Spleen (tissue), 11 donors: ENCODE measurements at regions not wholly inside any gene's neighbourhood (a gene's known extent, or its start where the extent isn't known, plus 50 kb on each side); places are given as distances from the start of the nearest gene placed in this dataset.

Experiments used
- DNase-seq: peaks from one replicate; pipeline ENCODE4 v3.0.0-alpha.2; 2020
- H3K27ac ChIP-seq, 8 donors: fragments of 200-600 bp; sonication (generic) in 7 of 8; 1 replicate in 4 of 8; 2 replicates in 4 of 8; pipeline versions ENCODE4 v1.5.0 to v1.8.0; 2016 to 2021; ENCODE audit warnings: inconsistent platforms in 4 of 8, mild to moderate bottlenecking in 4 of 8, moderate library complexity in 1 of 8
- H3K27me3 ChIP-seq, 7 donors: fragments of 200-600 bp; sonication (generic) in 6 of 7; replicated peaks in 1 of 7; 1 replicate in 4 of 7; 2 replicates in 3 of 7; pipeline versions ENCODE4 v1.5.0 to v1.8.0; 2016 to 2021; ENCODE audit warnings: inconsistent platforms in 3 of 7, mild to moderate bottlenecking in 1 of 7
- H3K36me3 ChIP-seq, 6 donors: fragments of 200-600 bp; sonication (generic) in 5 of 6; 1 replicate in 4 of 6; 2 replicates in 2 of 6; pipeline versions ENCODE4 v1.5.0 to v1.8.0; 2016 to 2021; ENCODE audit warnings: inconsistent platforms in 2 of 6
- H3K4me1 ChIP-seq, 6 donors: fragments of 200-600 bp; sonication (generic) in 5 of 6; 1 replicate in 3 of 6; 2 replicates in 3 of 6; pipeline versions ENCODE4 v1.5.0 to v1.8.0; 2016 to 2021; ENCODE audit warnings: inconsistent platforms in 3 of 6
- H3K4me3 ChIP-seq, 8 donors: fragments of 200-600 bp; sonication (generic) in 7 of 8; 1 replicate in 4 of 8; 2 replicates in 4 of 8; pipeline versions ENCODE4 v1.5.0 to v1.8.0; 2016 to 2021; ENCODE audit warnings: inconsistent platforms in 4 of 8, mild to moderate bottlenecking in 4 of 8, moderate library complexity in 2 of 8
- H3K9me3 ChIP-seq, 8 donors: fragments of 200-600 bp; sonication (generic) in 7 of 8; 1 replicate in 4 of 8; 2 replicates in 4 of 8; pipeline versions ENCODE4 v1.5.0 to v1.8.0; 2016 to 2021; ENCODE audit warnings: inconsistent platforms in 4 of 8
- POLR2A ChIP-seq, 3 donors: fragments of 450-650 bp; IDR thresholded peaks; one replicate each; pipeline ENCODE4 v1.5.1; 2017; ENCODE audit warnings: antibody characterized with exemption in 3 of 3, mild to moderate bottlenecking in 1 of 3
- POLR2AphosphoS5 ChIP-seq, 3 donors: sonication (generic); formaldehyde crosslinking; IDR thresholded peaks; one replicate each; pipeline ENCODE4 v1.5.1; 2017; ENCODE audit warnings: antibody characterized with exemption in 3 of 3
- WGBS, 5 donors: extraction: QIAGEN DNeasy Blood & Tissue Kit in 3 of 5; methylation state at CpG; one replicate each; pipeline versions ENCODE4 v1.1.5 to v1.1.7; 2013 to 2018; 5-methylcytosine and 5-hydroxymethylcytosine counted together
- intact Hi-C: fragments of 100-400 bp; cut with DNase I; formaldehyde crosslinking; loops from one replicate; pipeline ENCODE4 v1.15.0; 2023; ENCODE audit warnings: low total_unique reads
- TF ChIP-seq, protein P1 (sequence below), 11 experiments: fragments of 200-600 bp in 7 of 11; fragments of 450-650 bp in 4 of 11; sonication (generic) in 4 of 11; IDR thresholded peaks in 8 of 11; conservative IDR thresholded peaks in 3 of 11; 1 replicate in 7 of 11; 2 replicates in 4 of 11; pipeline versions ENCODE4 v1.4.0 to v1.8.0; 2016 to 2021; ENCODE audit warnings: antibody characterized with exemption in 11 of 11, inconsistent platforms in 4 of 11, mild to moderate bottlenecking in 1 of 11
- donor health status: healthy with polysubstance abuse.
- donor health status: DM: no; HTN: no; CAD: no; lungs with moderate emphysema.
- donor health status: DM: no; HTN: no; CAD: no.
- donor health status: Bipolar disorder and iron deficiency.
- donor health status: healthy.
- donor health status: DM: no; HTN: no; CAD: no.
- donor health status: DM: yes; HTN: yes; CAD: no.

DNA sequence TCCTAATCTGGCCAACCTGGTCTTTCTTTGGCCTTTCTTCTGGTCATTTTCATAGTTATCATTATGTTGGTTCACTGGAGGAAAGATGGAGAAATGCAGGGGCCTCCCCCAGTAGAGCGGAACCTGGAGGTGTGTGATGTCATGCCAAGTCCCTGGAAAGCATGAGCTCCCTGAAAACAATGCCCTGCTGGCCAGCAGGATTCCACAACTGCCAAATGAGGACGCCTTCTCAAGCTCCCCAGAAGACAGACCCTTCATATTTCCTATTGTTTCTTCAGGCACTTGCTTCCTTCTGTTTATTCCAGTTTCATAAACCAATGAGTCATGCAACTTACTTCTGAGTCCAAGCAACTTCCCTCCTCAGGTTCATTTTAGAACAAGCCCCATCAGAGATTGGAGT, 339.0 kb downstream of the GATA3 start:
- no peak for TF ChIP-seq POLR2AphosphoS5 (IDR thresholded peaks at IDR 0.05)
- TF ChIP-seq, protein P1, sequence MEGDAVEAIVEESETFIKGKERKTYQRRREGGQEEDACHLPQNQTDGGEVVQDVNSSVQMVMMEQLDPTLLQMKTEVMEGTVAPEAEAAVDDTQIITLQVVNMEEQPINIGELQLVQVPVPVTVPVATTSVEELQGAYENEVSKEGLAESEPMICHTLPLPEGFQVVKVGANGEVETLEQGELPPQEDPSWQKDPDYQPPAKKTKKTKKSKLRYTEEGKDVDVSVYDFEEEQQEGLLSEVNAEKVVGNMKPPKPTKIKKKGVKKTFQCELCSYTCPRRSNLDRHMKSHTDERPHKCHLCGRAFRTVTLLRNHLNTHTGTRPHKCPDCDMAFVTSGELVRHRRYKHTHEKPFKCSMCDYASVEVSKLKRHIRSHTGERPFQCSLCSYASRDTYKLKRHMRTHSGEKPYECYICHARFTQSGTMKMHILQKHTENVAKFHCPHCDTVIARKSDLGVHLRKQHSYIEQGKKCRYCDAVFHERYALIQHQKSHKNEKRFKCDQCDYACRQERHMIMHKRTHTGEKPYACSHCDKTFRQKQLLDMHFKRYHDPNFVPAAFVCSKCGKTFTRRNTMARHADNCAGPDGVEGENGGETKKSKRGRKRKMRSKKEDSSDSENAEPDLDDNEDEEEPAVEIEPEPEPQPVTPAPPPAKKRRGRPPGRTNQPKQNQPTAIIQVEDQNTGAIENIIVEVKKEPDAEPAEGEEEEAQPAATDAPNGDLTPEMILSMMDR (IDR thresholded peaks at IDR 0.05 in 8 of 11, conservative IDR thresholded peaks at IDR 0.05 in 3 of 11) = no peak
- TF ChIP-seq POLR2A (IDR thresholded peaks at IDR 0.05) = no peak
- peaks cover 0 to 24% (median 0%) of the 10 kb centered on the region in 7 donors for H3K27me3 ChIP-seq
- H3K4me3 ChIP-seq = no peak overlapping the region
- H3K4me1 ChIP-seq = no peaks in the 10 kb centered on the region
- H3K27ac ChIP-seq = no peak overlapping the region
- intact Hi-C loops = no loop called here
- no peaks in the 10 kb centered on the region for H3K36me3 ChIP-seq
- WGBS, 5 donors = 65 to 85% (median 70%) methylated on average over 2 of the region's 2 CpGs
- no peaks in the 10 kb centered on the region for H3K9me3 ChIP-seq
- DNase-seq = no peak

DNA sequence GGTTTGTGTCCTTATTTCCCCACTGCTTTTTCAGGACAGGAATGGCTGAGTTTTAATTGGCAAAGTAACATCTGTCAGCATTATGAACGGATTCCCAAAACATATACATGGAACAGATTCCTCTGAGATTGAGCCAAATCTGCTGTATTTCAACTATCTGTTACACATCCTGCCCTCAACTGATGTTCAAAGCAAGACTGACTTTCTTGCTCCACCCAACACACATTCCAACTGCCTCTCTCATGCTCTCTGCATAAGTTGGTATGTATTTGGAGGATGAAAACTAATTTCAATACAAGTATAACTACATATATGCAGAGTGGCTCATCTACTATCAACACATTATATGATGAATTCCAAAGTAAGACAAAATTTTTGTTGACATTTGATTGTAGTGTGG, 342.2 kb downstream of the GATA3 start:
- TF ChIP-seq, protein P1 (IDR thresholded peaks at IDR 0.05 in 8 of 11, conservative IDR thresholded peaks at IDR 0.05 in 3 of 11) = no peak
- H3K4me1 ChIP-seq = peaks cover 0 to 4% (median 0%) of the 10 kb centered on the region in 6 donors

DNA sequence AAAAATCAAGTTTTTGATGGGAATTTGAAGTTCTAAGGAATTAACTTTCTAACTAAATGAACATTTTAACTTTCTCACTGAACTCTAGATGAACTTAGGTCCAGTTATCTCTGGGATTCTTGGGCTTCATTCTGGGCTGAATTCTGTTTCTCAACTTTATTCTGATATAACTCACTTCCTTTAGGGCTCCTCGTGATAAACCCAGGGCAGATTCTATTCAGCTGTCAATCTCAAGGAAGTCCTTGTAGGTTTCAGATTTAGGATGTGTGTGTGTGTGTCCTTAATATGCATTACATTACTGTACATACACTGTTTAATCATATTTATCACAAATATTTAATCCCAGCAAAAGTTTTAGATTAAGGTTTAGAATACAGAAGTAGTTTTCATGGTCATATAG, 344.3 kb downstream of the GATA3 start:
- Histone ChIP-seq H3K27me3 (peaks cover 0 to 17% (median 0%) of the 10 kb centered on the region in 7 donors), H3K27ac (no peak overlapping the region), H3K9me3 (no peaks in the 10 kb centered on the region), H3K4me1 (peaks cover 0 to 25% (median 3%) of the 10 kb centered on the region in 6 donors), H3K4me3 (no peak overlapping the region), H3K36me3 (no peaks in the 10 kb centered on the region)
- intact Hi-C loops = no loop called here
- 19 to 48% (median 47%) methylated on average over 1 of the region's 1 CpG for WGBS, 5 donors
- no peak for DNase-seq
- TF ChIP-seq, protein P1 (IDR thresholded peaks at IDR 0.05 in 8 of 11, conservative IDR thresholded peaks at IDR 0.05 in 3 of 11) = no peak
- TF ChIP-seq POLR2A (IDR thresholded peaks at IDR 0.05) (no peak), POLR2AphosphoS5 (IDR thresholded peaks at IDR 0.05) (no peak)

More for the DNA sequence above, 342.2 kb downstream of the GATA3 start:
- no peaks in the 10 kb centered on the region for H3K9me3 ChIP-seq
- H3K27ac ChIP-seq = no peak overlapping the region
- intact Hi-C loops = no loop called here
- no peak for DNase-seq
- WGBS, 5 donors = 51 to 76% (median 73%) methylated on average over 1 of the region's 1 CpG
- H3K27me3 ChIP-seq = peaks cover 0 to 21% (median 0%) of the 10 kb centered on the region in 7 donors
- H3K4me3 ChIP-seq = no peak overlapping the region
- H3K36me3 ChIP-seq = no peaks in the 10 kb centered on the region

DNA sequence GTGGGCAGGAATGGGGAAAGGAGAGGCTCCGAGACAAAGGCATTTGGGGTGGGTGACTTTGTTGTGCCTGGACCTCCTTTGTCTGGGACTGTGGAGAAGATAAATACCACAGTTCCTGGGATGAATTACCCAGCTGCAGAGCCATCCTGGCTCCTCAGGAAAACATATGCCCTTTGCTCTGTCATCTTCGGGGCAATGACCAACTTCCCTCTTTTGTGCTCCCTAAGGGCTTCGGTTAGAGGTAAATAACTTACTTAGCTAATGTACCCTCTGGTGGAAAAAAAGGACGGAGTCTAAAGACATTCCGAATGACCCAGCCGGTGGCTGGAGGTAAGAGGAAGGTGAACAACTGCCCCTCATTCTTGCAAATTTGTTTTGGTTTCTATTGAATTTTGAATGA, 345.7 kb downstream of the GATA3 start:
- H3K36me3 ChIP-seq = no peaks in the 10 kb centered on the region
- H3K27ac ChIP-seq = no peak overlapping the region
- TF ChIP-seq POLR2A (IDR thresholded peaks at IDR 0.05) = no peak
- TF ChIP-seq, protein P1 (IDR thresholded peaks at IDR 0.05 in 8 of 11, conservative IDR thresholded peaks at IDR 0.05 in 3 of 11) = no peak
- TF ChIP-seq POLR2AphosphoS5 (IDR thresholded peaks at IDR 0.05) = no peak
- intact Hi-C loops = no loop called here
- no peaks in the 10 kb centered on the region for H3K9me3 ChIP-seq
- H3K27me3 ChIP-seq = peaks cover 0 to 3% (median 0%) of the 10 kb centered on the region in 7 donors
- peaks cover 0 to 39% (median 14%) of the 10 kb centered on the region in 6 donors for H3K4me1 ChIP-seq
- no peak overlapping the region for H3K4me3 ChIP-seq
- WGBS, 5 donors = 57 to 68% (median 64%) methylated on average over 6 of the region's 6 CpGs
- no peak for DNase-seq
